H9 (cell line): ENCODE measurements at regions not wholly inside any gene's neighbourhood (a gene's known extent, or its start where the extent isn't known, plus 50 kb on each side); places are given as distances from the start of the nearest gene placed in this dataset.

Source experiments
- DNase-seq: peaks from one replicate; pipeline ENCODE4 v3.0.0-alpha.2; 2017
- H2AFZ ChIP-seq: one replicate; pipeline ENCODE4 v1.6.1; 2013; ENCODE audit warnings: mild to moderate bottlenecking, low read length, control low read depth, moderate library complexity
- H2AK5ac ChIP-seq: 2 replicates; pipeline ENCODE4 v1.6.1; 2013; ENCODE audit warnings: low read length, control low read depth, mixed read lengths; ENCODE audit not compliant: insufficient read length
- H2BK120ac ChIP-seq: one replicate; pipeline ENCODE4 v1.6.1; 2013; ENCODE audit warnings: low read depth, mild to moderate bottlenecking, low read length, control low read depth, inconsistent platforms; ENCODE audit not compliant: poor library complexity, severe bottlenecking
- H2BK12ac ChIP-seq: 2 replicates; pipeline ENCODE4 v1.6.1; 2013; ENCODE audit warnings: low read length, control low read depth, mixed read lengths, low read depth; ENCODE audit not compliant: insufficient read length
- H2BK15ac ChIP-seq: 2 replicates; pipeline ENCODE4 v1.6.1; 2013; ENCODE audit warnings: low read depth, low read length, control low read depth
- H2BK20ac ChIP-seq: one replicate; pipeline ENCODE4 v1.6.1; 2013; ENCODE audit warnings: low read depth, mild to moderate bottlenecking, low read length, control low read depth, inconsistent platforms; ENCODE audit not compliant: poor library complexity, severe bottlenecking
- H2BK5ac ChIP-seq: 2 replicates; pipeline ENCODE4 v1.6.1; 2013; ENCODE audit warnings: low read length, control low read depth, mixed read lengths; ENCODE audit not compliant: insufficient read length
- H3K14ac ChIP-seq: 2 replicates; pipeline ENCODE4 v1.6.1; 2013; ENCODE audit warnings: low read length, control low read depth; ENCODE audit not compliant: insufficient read depth
- H3K18ac ChIP-seq: 2 replicates; pipeline ENCODE4 v1.6.1; 2013; ENCODE audit warnings: low read depth, mild to moderate bottlenecking, mixed read lengths, low read length, control low read depth; ENCODE audit not compliant: insufficient read length
- H3K23ac ChIP-seq: 2 replicates; pipeline ENCODE4 v1.6.1; 2013; ENCODE audit warnings: low read length, control low read depth, mixed read lengths, low read depth; ENCODE audit not compliant: insufficient read length
- H3K23me2 ChIP-seq: 2 replicates; pipeline ENCODE4 v1.6.1; 2013; ENCODE audit warnings: low read depth, mild to moderate bottlenecking, mixed read lengths, low read length, control low read depth; ENCODE audit not compliant: insufficient read length, poor library complexity, severe bottlenecking
- H3K27ac ChIP-seq: 2 replicates; pipeline ENCODE4 v1.5.1; 2013; ENCODE audit warnings: low read length, control low read depth, mixed read lengths, low read depth; ENCODE audit not compliant: insufficient read length
- H3K27me3 ChIP-seq: 2 replicates; pipeline ENCODE4 v1.6.1; 2013; ENCODE audit warnings: low read length, control low read depth, inconsistent platforms; ENCODE audit not compliant: insufficient read depth
- H3K4ac ChIP-seq: 2 replicates; pipeline ENCODE4 v1.6.1; 2013; ENCODE audit warnings: low read depth, mild to moderate bottlenecking, control low read depth, inconsistent platforms, low read length, moderate library complexity
- H3K4me1 ChIP-seq: 2 replicates; pipeline ENCODE4 v1.6.1; 2013; ENCODE audit warnings: low read length, control low read depth, inconsistent platforms; ENCODE audit not compliant: insufficient read depth
- H3K4me2 ChIP-seq: 2 replicates; pipeline ENCODE4 v1.6.1; 2013; ENCODE audit warnings: low read length, control low read depth, mixed read lengths; ENCODE audit not compliant: insufficient read length, insufficient read depth
- H3K56ac ChIP-seq: 2 replicates; pipeline ENCODE4 v1.6.1; 2013; ENCODE audit warnings: low read depth, mild to moderate bottlenecking, mixed read lengths, low read length, control low read depth; ENCODE audit not compliant: insufficient read length
- H3K79me1 ChIP-seq: 2 replicates; pipeline ENCODE4 v1.6.1; 2013; ENCODE audit warnings: low read depth, mild to moderate bottlenecking, moderate library complexity, low read length, control low read depth, inconsistent platforms; ENCODE audit not compliant: insufficient read depth, poor library complexity, severe bottlenecking
- H3K79me2 ChIP-seq: 2 replicates; pipeline ENCODE4 v1.6.1; 2013; ENCODE audit warnings: low read length, control low read depth, inconsistent platforms; ENCODE audit not compliant: insufficient read depth
- H3K9ac ChIP-seq: 2 replicates; pipeline ENCODE4 v1.6.1; 2013; ENCODE audit warnings: low read length, control low read depth, mixed read lengths; ENCODE audit not compliant: insufficient read length; ENCODE audit errors: extremely low read depth
- H3K9me3 ChIP-seq: one replicate; pipeline ENCODE4 v1.6.1; 2013; ENCODE audit warnings: low read depth, low read length, inconsistent platforms; ENCODE audit not compliant: control insufficient read depth
- H3T11ph ChIP-seq: one replicate; pipeline ENCODE4 v1.6.1; 2013; ENCODE audit warnings: mild to moderate bottlenecking, low read length, control low read depth, inconsistent platforms
- H4K20me1 ChIP-seq: one replicate; pipeline ENCODE4 v1.6.1; 2013; ENCODE audit not compliant: control insufficient read depth, insufficient read length, insufficient read depth
- H4K5ac ChIP-seq: 2 replicates; pipeline ENCODE4 v1.6.1; 2013; ENCODE audit warnings: low read depth, mild to moderate bottlenecking, mixed read lengths, low read length, control low read depth; ENCODE audit not compliant: insufficient read length
- H4K8ac ChIP-seq: replicated peaks from 2 replicates; pipeline ENCODE4 v1.6.1; 2013; ENCODE audit warnings: low read length, control low read depth, mixed read lengths, low read depth; ENCODE audit not compliant: insufficient read length
- H4K91ac ChIP-seq: 2 replicates; pipeline ENCODE4 v1.6.1; 2013; ENCODE audit warnings: low read depth, mild to moderate bottlenecking, moderate library complexity, mixed read lengths, low read length, control low read depth; ENCODE audit not compliant: insufficient read length
- H3K27ac Mint-ChIP-seq, 3 experiments: 2 replicates in 2 of 3; 3 replicates in 1 of 3; pipeline ENCODE4 v1.8.0; 2020 to 2021; ENCODE audit warnings: mixed read lengths in 3 of 3, mild to moderate bottlenecking in 1 of 3, moderate library complexity in 1 of 3
- H3K27me3 Mint-ChIP-seq: 2 replicates; pipeline ENCODE4 v1.8.0; 2021; ENCODE audit warnings: low read depth, mild to moderate bottlenecking, moderate library complexity, mixed read lengths
- H3K36me3 Mint-ChIP-seq, 3 experiments: 2 replicates in 2 of 3; 3 replicates in 1 of 3; pipeline ENCODE4 v1.8.0; 2020 to 2021; ENCODE audit warnings: low read depth in 3 of 3, mixed read lengths in 3 of 3; ENCODE audit not compliant: insufficient read depth in 1 of 3
- H3K4me1 Mint-ChIP-seq, 2 experiments: 2 replicates each; pipeline ENCODE4 v1.8.0; 2020; ENCODE audit warnings: mixed read lengths in 2 of 2
- H3K4me3 Mint-ChIP-seq, 2 experiments: 2 replicates in 1 of 2; 3 replicates in 1 of 2; pipeline ENCODE4 v1.8.0; 2020 to 2021; ENCODE audit warnings: mild to moderate bottlenecking in 2 of 2, mixed read lengths in 2 of 2, moderate library complexity in 1 of 2
- H3K9me3 Mint-ChIP-seq, 2 experiments: 2 replicates in 1 of 2; 3 replicates in 1 of 2; pipeline ENCODE4 v1.8.0; 2020; ENCODE audit warnings: mild to moderate bottlenecking in 2 of 2, mixed read lengths in 2 of 2, moderate library complexity in 1 of 2
- CTCF ChIP-seq: fragments of 200-600 bp; sonication (generic); conservative IDR thresholded peaks from 3 replicates; pipeline ENCODE4 v1.8.0; 2021; ENCODE audit warnings: antibody characterized with exemption, mild to moderate bottlenecking
- WGBS: extraction: QIAGEN DNeasy Blood & Tissue Kit; methylation state at CpG from one replicate; pipeline ENCODE4 v1.1.7; 2013; ENCODE audit warnings: missing lambda C conversion rate, low lambda C conversion rate, mixed read lengths; ENCODE audit not compliant: insufficient read length; ENCODE audit errors: extremely low coverage; 5-methylcytosine and 5-hydroxymethylcytosine counted together

GRCh38 chr21:20519076-20519475 lies 479.1 kb upstream of the NCAM2 start:
- Histone ChIP-seq H2AK5ac (no peak overlapping the region), H3K18ac (no peak overlapping the region), H2BK120ac (no peak overlapping the region), H4K91ac (no peak overlapping the region), H3K9me3 (no peaks in the 10 kb centered on the region), H3K23ac (no peak overlapping the region), H2BK5ac (no peak overlapping the region), H3K23me2 (no peaks in the 10 kb centered on the region), H3T11ph (no peak overlapping the region), H4K8ac (no peak overlapping the region), H3K14ac (no peak overlapping the region), H3K79me2 (no peaks in the 10 kb centered on the region), H3K4ac (no peak overlapping the region), H3K9ac (no peak overlapping the region), H2AFZ (no peak overlapping the region), H3K79me1 (no peaks in the 10 kb centered on the region), H4K5ac (no peak overlapping the region), H2BK20ac (no peak overlapping the region), H2BK15ac (no peak overlapping the region), H3K56ac (no peak overlapping the region), H2BK12ac (no peak overlapping the region), H3K27me3 (no peaks in the 10 kb centered on the region), H3K4me2 (no peak overlapping the region), H3K27ac (no peak overlapping the region), H3K4me1 (no peaks in the 10 kb centered on the region), H4K20me1 (no peaks in the 10 kb centered on the region)
- H3K36me3 Mint-ChIP-seq, result no peaks in the 10 kb centered on the region
- no peak for TF ChIP-seq CTCF
- no peak overlapping the region for H3K4me3 Mint-ChIP-seq
- whole genome bisulfite sequencing, result no CpG with 5 or more reads among the region's 3 CpGs
- H3K9me3 Mint-ChIP-seq, result no peaks in the 10 kb centered on the region
- no peak overlapping the region for H3K27ac Mint-ChIP-seq
- no peak for DNase-seq
- peaks cover 0 to 2% of the 10 kb centered on the region in 2 experiments; a peak in 1 of 4 replicates for H3K4me1 Mint-ChIP-seq
- no peaks in the 10 kb centered on the region for H3K27me3 Mint-ChIP-seq
